ENCODE measurements at regions not wholly inside any gene's neighbourhood (a gene's known extent, or its start where the extent isn't known, plus 50 kb on each side); places are given as distances from the start of the nearest gene placed in this dataset.

- no peak overlapping the region for H3K4me3 ChIP-seq (ENCODE audit: low read depth, low read length)
- no peak for TF ChIP-seq CTCF (IDR thresholded peaks at IDR 0.05; ENCODE audit: low read depth, low read length, missing control alignments)
- no peak for DNase-seq (ENCODE audit: low read depth)
These were observed 336.5 kb upstream of the ZNF804A start for GRCh38 chr2:184261818-184262217.

GRCh38 chr2:184268900-184269477, 329.3 kb upstream of the ZNF804A start:
- no peak for TF ChIP-seq CTCF (IDR thresholded peaks at IDR 0.05; ENCODE audit: low read depth, low read length, missing control alignments)
- DNase-seq (ENCODE audit: low read depth), result no peak
- no peak overlapping the region for H3K4me3 ChIP-seq (ENCODE audit: low read depth, low read length)

DNA sequence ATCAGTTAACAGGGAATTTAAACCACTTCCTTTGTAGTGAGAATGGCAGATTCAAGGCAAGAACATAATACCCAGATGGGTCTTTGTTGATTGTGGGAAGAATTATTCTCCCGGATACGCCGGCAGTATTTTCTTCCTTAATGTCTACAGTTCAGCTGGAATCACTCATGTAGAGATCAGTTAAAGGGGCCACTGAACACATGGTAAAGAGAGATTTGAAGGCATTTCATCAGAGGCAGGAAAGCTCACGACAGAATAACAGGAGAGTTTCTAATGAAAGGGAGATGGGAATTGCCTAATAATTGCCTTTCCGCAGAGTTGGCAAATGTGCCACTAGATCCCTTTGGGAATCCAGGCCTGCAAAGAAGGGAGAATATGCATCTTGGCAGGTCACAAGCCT, 327.7 kb upstream of the ZNF804A start:
- DNase-seq (ENCODE audit: low read depth), result no peak
- H3K4me3 ChIP-seq (ENCODE audit: low read depth, low read length), result no peak overlapping the region
- TF ChIP-seq CTCF (IDR thresholded peaks at IDR 0.05; ENCODE audit: low read depth, low read length, missing control alignments), result no peak

DNA sequence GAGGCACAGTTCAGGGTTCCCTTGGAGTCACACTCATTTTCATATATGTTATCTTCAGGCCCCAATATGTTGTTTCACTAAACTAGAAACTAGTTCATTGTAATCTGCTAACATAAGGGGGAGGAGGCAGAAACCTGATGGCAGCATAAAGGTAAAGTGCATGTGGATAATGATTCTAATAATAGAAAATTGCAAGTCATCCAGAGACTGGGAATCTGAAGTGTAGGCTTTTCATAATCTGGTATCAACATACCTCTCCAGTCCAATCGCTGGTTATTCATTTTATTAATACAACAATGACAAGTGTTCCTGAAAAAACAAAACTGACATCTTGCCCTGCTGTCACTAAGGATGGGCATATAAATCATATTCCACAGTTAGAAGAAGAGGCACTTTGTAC, 326.3 kb upstream of the ZNF804A start:
- no peak for TF ChIP-seq CTCF (IDR thresholded peaks at IDR 0.05; ENCODE audit: low read depth, low read length, missing control alignments)
- no peak overlapping the region for H3K4me3 ChIP-seq (ENCODE audit: low read depth, low read length)

GRCh38 chr2:184294831-184295230, 303.5 kb upstream of the ZNF804A start:
- no peak for DNase-seq (ENCODE audit: low read depth)
- TF ChIP-seq CTCF (IDR thresholded peaks at IDR 0.05; ENCODE audit: low read depth, low read length, missing control alignments), result no peak

More for the DNA sequence above, 326.3 kb upstream of the ZNF804A start:
- DNase-seq (ENCODE audit: low read depth), result no peak

DNA sequence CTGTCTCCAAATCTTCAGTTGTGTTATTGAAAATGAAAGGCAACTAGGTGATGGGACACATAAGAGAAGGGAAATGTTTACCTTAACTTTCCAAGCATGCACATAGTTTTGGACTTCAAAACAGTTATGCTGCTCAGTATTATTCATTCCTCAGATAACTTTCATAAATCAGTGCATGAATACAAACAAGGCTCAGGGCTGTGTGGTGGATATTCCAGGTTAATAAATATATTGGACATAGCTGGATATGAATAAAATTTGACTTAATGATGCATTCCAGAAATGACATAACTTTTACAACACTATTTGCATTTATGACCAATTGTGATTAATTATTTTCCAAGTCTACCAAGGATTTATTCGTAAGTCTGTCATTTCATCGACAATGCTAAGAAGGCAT, 301.2 kb upstream of the ZNF804A start:
- DNase-seq (ENCODE audit: low read depth), result no peak
- H3K4me3 ChIP-seq (ENCODE audit: low read depth, low read length), result no peak overlapping the region
- TF ChIP-seq CTCF (IDR thresholded peaks at IDR 0.05; ENCODE audit: low read depth, low read length, missing control alignments), result no peak

More at GRCh38 chr2:184294831-184295230, 303.5 kb upstream of the ZNF804A start:
- H3K4me3 ChIP-seq (ENCODE audit: low read depth, low read length), result no peak overlapping the region

- H3K4me3 ChIP-seq (ENCODE audit: low read depth, low read length), result no peak overlapping the region
- DNase-seq (ENCODE audit: low read depth), result no peak
- TF ChIP-seq CTCF (IDR thresholded peaks at IDR 0.05; ENCODE audit: low read depth, low read length, missing control alignments), result no peak
These were observed 295.8 kb upstream of the ZNF804A start for GRCh38 chr2:184302506-184302905.
